ENCODE measurements at regions not wholly inside any gene's neighbourhood (a gene's known extent, or its start where the extent isn't known, plus 50 kb on each side); places are given as distances from the start of the nearest gene placed in this dataset.
"Not testable (repeated sequence)": the region's sequence is repeated elsewhere in the genome, so short reads cannot be mapped to it uniquely, and the experiment has no call there.

DNA sequence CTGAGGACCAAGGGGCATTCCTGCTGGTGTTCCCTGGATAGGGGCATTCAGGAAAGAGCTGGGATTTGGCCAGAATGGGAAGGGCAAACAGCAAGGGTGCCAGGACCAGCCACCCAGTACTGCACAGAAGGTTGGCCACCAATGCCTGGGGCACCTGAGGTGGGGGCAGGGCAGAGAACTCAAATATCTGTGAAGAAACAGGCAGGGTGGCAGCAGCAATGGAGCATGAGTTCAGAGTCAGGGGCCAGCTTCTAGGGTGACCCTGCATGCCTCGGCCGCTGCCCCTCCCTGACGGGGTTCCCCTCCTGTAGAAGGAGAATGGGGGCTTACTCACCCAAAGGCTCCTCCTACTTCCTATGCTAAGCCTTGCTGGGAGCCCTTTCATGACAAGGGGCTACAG is 79.3 kb upstream of the SHANK2 start:
- no peak for DNase-seq

DNA sequence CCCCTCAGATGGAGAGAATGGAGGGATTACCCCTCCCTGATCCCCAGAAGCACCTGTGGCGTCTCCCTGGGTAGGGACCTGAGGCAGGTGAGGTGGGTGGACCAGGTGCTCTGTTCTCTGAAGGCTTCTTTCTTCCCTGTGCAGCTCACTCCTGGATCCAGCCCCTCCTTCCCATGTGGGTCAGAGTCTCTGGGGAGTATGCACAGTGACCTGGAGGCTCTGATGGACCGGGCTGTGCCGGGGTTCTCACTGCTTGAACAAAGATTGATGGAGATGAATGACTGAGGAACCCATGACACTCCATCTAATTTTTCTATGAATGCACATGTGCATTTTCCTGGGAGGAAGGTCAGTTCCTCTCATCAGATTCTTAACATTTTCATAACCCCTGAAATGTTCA is 78.6 kb upstream of the SHANK2 start:
- no peak for DNase-seq

DNA sequence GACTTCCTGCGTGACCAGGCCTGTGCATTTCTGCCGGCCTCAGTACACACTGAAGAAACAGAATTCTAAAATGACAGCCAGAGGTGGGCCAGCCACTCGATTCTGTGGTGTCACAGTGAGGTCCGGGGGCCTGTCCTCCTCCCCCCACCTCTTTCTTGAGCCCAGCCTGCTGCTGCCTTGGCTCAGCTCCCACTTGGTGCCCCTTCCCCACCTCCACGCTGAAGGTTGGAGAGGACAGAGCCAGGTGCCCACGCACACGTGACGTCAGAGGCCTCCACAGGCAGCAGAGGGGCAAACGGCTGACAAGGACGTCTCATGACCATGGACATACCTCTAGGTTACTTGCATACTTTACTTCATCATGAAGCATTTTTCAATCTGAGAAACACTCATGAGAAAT is 78.0 kb upstream of the SHANK2 start:
- no peak for DNase-seq

DNA sequence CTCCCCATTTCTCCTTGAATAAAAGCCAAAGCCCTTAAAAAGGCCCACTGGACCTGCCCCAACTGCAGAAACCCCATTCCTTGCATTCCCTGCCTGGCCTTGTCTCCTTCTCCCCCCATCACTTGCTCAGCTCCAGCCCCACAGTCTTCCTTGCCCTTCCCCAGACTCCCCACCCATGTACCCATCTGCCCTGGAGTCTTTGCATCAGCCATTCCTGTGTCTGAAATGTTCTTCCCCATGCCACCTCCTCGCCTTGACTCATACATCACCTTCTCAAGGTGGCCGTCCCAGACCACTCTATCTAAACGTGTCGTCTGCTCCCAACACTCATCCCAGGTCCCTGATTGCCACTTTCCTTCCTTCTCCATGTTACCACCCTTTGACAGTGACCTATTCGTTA is 77.4 kb upstream of the SHANK2 start:
- no peak for DNase-seq

DNA sequence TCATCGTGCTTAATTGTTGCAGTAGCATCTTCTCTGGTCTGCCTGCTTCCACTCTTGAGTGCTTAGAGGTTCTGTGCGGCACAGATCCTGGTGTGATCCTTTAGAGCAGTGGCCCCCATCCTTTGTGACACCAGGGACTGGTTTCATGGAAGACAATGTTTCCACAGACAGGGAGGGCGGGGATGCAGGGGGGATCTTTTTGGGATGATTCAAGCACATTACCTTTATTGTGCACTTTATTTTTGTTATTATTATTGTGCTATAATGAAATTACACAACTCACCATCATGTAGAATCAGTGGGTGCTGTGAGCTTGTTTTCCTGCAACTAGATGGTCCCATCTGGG is 76.8 kb upstream of the SHANK2 start:
- no peak for DNase-seq

DNA sequence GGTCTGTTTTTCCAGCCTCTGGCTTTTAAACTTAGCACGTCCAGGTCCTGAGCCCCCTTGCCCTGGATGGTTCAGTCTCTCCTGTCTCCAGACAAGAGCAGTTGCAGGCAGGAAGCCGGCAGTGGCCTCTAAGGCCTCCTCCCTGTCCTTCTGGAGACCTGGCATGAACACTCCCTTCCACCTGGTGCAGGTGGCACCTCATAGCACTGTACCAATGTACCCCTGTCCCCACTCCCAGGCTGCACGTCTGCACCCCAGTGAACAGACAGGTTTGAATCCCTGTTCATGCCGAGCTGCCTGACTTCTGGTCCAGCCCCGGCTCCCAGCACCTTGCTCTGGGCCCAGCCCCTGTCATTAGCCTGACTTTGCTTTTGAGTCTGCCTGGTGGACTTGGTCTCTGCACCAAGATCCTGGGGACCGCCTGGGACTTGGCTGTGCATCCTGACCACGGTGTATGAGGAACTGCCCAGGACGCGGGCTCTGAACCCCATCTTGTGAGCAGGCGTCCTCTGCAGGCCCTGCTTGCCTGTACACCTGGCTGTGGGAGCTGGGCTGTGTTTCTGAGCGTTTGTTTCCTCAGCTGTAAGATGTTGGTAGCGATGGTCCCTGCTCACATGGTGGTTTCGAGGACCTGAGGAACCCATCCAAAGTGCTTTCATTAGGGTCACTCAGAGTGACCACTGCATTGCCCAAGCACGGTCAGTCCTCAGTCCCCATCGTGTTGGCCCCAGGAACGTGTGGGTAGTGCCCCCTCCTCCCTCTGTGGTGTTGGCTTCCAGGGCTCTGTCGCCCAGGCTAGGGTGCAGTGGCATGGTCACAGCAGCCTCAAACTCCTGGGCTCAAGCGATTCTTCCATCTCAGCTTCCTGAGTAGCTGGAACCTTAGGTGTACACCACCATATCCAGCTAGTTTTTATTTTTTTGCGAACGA is 75.0 kb upstream of the SHANK2 start:
- DNase-seq, result no peak

DNA sequence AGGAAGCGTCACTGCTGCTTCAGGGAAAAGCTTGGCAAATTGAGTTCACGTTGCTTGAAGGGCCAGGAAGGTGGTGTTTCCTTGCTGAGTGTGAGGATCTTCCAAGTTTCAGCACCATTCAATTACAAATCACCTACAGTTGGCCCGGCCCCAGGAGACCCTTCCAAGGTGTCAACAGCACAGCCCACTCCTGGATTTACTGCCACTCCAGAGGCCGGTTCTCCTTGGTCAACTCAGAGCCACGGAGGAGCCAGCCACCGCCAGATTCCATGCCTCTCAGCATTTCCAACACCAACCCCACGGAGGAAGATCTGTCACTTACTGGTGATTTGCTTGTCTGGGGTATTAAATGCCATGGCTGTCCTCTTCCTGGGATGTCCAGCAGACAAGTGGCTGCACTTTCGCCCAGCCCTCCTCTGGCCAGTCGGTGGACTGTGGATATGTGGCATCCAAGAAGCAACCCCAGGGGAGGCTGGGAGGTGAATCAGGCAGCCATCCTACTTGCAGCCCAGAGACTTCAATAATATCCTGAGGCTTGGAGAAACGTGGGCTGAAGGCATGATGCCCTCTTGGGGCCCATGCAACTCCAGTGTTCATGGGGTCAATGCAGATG is 74.1 kb upstream of the SHANK2 start:
- no peak for DNase-seq

DNA sequence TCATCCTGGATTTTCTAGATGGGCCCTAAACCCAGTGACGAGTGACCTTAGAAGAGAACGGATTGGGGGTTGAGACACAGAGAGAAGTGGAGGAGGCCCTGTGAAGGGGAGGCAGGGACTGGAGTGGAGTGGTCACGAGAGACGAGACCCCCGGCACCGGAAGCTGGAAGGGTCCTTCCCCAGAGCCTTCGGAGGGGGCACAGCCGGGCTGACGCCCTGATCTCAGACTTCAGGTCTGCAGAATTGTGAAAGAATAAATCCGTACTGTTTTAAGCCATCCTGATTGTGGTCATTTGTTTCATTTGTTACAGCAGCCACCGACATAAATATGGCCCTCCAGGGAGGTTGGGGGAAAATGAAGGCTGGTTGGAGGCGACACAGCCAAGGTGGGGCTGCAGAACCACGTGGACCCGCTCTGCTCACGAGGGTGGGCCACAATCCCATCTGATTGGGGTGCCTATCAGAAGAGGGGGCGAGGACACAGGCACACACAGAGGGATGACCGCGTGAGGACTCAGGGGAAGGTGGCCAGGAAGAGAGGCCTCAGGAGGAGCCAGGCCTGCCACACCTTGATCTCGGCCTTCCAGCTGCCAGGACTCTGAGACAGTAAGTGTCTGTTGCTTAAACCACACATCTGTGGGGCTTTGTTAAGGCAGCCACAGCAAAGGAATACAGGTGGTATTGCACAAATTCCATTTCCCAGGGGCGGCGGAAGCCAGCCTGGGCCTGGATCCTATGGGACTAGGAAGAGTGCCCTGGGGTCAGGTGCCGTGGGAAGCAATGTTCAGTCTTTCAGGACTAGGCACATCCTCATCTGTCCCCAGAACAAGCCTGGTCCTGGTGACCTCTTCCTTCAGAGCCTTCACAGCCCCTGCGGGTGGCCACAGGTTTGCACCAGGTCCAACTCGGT is 73.3 kb upstream of the SHANK2 start:
- no peak for DNase-seq

DNA sequence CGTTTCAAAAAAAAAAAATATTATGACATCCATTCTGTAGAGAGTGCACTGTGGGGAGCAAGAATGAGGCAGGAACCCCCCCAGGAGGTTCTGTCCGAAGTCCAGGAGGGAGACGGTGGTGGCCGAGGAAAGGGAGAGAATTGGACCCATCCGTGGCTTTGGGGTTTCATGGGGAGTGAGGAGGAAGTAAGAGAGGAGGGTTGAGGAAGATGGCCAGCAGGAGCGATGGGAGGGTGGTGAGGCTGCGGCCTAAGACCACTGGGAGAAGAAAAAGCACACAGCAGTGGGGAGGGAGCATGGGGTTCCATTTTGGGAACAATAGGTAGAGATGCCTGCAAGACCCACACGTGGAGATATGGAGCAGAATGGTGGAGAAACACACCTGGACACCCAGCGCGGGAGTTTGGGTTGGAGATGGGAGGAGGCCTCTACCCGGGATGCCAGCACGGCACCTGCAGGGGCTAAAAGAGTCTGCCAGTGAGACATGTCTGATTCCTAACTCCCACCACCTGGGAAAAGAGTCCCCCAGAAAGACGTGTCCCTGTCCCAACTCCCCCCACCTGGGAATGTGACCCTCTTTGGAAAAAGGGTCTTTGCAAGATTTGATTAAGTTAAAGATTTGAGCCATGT is 72.5 kb upstream of the SHANK2 start:
- no peak for DNase-seq

DNA sequence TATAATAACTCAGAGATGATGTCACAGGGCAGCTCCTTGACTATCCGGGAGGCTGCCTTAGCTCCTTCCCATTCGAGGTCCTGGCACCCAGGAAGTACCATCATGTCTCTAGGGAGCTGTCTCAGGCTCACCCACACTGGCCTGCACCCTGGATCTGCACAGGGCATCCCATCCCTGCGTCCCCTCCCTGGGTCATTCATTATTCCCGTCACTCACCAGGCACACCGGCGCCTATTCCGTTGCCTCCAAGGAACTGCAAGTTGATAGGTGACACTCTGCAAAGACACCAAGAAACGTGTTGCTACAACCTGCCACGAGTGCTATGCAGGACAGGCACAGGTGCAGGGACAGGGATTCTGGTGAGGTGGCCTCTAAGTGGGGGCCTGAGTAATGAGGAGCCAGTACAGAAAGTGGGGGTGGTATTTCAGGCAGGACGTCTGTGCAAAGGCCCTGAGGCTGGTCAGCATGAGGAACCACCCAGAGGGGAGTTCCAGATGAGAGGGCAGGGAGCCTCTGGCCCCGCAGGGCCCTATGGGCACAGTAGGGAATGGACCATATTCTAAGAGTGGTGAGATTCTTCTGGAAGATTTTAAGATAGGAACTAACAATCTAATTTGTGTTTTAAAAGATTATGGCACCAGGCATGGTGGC is 71.6 kb upstream of the SHANK2 start:
- no peak for DNase-seq

DNA sequence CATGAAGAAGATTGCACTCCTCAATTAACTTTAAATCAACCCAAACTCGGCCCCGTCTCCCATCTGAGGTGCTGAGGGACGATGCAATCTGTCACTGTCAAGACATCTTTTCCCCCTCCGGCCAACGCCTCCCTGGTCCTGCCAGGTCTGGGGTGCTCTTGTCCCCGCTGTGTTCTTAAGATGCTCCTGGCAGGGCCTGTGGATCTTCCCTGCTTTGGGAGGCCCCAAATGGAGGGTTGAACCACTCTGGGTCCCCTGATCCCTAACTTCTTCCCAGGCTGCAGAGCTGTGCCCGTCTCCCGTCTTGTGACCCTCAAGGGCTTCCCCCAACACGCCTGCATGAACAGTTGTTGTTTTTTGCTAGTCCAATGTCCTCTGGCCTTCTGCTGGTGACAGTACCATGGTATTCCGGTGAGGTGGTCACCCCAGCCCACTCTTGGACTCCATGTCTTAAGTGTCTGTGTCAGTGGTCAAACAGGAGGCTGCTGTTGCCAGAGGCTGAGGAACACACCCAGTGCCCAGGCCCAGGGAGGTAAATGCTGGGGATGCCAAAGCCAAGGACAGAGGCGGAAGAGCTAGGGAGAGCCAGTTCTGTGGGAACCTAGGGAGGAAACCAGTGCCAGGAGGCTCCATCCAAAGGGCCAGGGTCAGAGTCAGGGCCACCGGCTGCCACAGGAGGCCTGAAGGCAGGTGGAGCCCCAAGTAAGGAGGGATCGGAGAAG is 70.6 kb upstream of the SHANK2 start:
- DNase-seq, result no peak

DNA sequence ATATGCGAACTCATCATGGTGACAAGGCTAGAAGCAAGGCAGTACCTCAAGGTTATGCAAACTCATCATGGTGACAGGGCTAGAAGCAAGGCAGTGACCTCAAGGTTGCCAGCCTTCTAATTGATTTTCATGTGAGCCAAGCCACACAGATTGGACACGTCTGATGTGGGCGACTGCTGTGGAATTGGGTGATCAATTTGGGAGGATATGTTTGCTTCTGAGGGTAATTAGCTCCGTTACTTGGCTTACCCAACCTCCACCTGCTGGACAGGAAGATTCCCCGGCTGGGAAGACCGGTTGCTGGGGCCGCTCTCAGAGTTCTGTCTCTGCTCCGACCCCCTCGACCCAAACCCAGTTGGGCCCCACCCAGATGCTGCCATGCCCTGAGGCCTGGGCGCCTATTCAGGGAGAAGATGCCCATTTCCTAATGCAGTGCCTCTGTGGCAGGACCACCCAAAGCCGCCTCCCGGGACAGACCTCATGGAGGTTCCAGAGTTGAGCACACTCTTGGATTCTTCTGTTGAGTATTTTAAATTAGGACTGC is 69.9 kb upstream of the SHANK2 start:
- no peak for DNase-seq

DNA sequence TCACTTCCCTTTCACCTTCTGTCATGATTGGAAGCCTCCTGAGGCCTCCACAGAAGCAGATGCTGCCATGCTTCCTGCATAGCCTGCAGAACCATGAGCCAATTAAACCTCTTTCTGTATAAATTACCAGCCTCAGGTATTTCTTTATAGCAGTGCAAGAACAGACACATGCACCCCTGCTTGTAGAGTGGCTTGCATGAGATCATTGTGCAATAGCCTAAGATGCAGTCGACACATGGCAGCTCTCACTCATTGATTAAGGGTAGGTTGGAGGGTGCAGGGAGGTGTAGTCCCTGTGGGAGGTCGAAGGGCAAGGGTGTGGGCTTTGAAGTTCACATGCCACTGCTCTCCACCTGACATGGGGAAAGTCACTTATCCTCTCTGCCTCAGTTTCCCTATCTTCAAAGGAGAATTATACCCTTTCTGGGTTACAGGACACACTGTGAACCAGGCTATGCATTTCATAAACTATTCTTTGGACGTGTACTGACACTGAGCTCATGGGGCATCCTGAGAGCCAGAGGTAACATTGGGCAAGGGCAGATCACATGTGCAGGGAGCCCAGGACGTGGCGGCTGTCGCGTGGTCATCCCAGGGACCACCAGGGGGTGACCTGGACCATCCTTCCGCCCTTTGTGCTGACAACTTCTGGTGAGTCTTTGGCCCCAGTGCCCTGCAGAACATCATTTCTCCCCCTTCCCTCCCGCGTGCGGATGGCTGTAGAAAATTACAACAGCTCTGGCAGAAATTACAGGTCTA is 69.2 kb upstream of the SHANK2 start:
- DNase-seq, result no peak

DNA sequence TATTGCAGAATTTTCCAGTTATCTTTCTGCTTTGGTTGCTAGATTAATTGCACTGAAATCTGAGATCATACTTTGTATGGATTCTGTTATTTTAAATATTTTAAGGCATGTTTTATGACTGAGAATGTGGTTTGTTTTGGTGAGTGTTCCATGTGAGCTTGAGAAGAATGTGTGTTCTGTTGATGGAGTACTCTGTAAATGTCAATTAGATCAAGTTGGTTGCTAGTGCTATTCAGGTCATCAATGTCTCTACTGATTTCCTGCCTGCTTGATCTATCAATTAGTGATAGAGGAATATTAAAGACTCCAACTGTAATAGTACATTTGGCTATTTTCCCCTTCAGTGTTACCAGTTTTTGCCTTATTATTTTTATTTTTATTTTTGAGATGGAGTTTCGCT is 64.3 kb upstream of the SHANK2 start:
- no peak for DNase-seq

DNA sequence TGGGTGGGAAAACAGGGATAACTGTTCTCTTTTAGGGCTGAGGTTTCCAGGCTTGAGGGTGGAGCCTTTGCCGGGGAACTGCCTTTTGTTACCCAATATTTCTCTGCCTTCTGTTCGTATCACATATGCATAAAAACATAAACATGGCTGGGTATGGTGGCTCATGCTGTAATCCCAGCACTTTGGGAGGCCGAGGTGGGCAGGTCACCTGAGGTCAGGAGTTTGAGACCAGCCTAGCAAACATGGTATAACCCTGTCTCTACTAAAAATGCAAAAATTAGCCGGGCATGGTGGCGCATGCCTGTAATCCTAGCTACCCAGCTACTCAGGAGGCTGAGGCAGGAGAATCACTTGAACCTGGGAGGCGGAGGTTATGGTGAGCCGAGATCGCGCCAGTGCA is 60.2 kb upstream of the SHANK2 start:
- DNase-seq, result not testable (repeated sequence)

DNA sequence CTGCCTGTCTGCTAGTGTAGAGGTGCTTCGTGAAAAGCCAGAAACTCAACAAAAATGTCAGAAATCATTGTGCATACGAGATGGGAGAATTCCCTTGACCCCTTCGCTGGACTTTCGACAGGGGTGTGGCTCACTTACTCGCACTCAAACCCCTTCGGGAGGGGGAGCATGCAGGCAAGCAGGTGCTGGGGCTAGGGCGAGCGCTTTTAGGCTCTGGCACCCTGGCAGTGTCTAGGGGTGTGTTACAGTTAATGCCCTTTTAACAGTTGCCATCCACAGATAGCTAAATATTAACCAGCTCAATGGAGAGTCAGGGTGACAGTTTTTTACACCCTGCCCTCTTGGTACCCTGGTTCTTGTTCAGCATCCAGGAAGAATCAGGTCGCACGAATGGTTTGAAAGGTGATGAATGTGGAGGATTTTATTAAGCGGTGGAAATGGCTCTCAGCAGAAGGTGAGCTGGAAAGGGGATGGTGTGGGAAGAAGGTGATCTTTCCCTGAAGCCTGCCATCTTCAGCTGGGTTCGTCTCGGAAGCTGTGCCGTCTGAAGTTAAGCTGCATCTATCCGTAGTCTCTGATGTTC is 59.6 kb upstream of the SHANK2 start:
- no peak for DNase-seq

DNA sequence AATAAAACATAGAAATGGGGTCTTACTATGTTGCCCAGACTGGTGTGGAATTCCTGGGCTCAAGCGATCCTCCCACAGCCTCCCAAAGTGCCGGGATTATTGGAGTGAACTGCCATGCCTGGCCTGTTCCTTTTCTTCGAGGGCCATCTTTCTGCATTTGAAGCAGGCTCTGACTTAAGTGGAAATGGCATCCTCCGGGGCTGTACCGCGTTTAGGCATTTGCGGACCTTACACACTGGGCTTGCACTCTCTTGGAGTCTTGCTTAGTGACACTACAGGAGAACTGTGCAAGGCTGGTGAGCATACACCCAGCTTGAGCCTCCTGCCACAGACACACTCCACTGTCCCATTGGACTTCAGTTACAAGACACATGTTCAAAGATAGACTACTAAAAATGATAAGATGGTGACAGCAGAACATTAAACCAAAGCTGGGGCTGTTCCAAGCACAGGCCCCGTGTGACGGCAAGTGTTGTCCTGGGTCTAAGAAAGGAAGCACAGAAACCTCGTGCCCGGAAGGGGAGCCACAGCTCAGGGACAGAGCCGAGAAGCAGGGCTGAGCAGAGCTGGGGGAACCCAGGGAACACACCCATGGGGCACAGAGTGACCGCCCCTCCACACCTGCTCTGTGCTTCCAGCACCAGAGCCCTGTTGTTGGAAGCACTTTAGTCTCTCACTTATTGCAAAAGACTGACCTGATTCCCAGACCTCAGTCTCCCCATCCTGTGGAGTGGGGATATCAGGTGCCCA is 59.0 kb upstream of the SHANK2 start:
- DNase-seq, result no peak

DNA sequence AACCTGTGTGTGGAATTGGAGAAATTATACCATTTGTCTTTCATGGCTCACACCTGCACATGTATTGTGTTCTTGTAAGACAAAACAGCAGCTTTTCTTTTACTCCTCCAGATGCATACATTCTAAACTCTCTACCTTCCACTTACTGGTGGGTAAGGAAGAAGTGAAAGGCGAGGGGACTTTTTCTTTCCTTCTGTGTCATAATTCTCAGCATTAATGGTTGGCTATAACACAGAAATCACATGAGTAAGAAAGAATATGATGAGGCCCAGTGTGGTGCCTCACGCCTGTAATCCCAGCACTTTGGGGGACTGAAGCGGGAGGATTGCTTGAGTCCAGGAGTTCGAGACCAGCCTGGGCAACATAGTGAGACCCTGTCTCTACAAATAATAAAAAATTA is 57.8 kb upstream of the SHANK2 start:
- DNase-seq, result no peak

DNA sequence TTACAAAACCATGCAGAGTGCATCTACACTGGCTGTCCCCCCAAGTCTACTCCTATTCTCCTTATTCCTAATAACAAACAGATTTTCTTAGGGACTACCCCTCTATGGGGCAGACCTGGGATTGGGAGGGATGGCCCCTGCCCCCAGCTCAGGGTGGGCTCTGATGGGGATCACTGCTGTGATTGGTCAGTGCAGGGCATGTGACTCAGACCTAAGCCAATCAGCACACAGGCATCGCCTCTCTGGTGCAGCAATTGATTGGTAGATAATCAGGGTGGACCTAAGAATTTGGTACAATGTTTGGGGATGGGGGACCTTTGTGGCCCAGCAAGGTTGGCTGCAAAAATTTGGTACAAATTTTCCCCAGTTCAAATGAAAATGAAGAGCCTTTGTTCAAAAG is 57.2 kb upstream of the SHANK2 start:
- DNase-seq, result no peak

DNA sequence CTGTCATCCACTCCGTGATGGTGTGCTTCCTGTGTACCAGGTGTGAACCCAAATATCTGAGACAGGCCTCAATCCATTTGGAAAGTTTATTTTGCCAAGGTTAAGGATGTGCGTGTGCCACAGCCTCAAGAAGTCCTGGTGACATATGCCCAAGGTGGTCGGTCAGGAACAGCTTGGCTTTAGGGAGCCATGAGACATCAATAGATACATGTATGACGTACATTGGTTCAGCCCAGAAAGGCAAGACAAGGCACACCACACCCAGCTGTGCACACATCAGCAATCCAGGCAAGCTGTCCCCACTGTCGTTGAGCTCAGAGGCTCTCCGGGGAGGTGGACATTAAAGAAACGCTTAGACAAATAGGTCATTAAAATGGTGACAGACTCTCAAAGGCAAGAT is 56.8 kb upstream of the SHANK2 start:
- DNase-seq, result no peak

All from fibroblast of skin of right quadriceps (primary cell).